Right lung (tissue), 2 donors: ENCODE measurements at regions not wholly inside any gene's neighbourhood (a gene's known extent, or its start where the extent isn't known, plus 50 kb on each side); places are given as distances from the start of the nearest gene placed in this dataset.

Experiments used
- DNase-seq, 2 donors: peaks; one replicate each; pipeline ENCODE4 v3.0.0-alpha.2; 2013

- no peak for DNase-seq
Measured at GRCh38 chr13:24050292-24050711, 110.2 kb upstream of the SPATA13 start.

GRCh38 chr13:24050796-24051715, 109.5 kb upstream of the SPATA13 start:
- DNase-seq: no peak

- DNase-seq: no peak
Measured at GRCh38 chr13:24052547-24053518, 107.7 kb upstream of the SPATA13 start.

GRCh38 chr13:24053519-24054251, 106.8 kb upstream of the SPATA13 start:
- peak in 1 of 2 donors; percentile 46 for DNase-seq

GRCh38 chr13:24056616-24057137, 103.8 kb upstream of the SPATA13 start:
- no peak for DNase-seq

- DNase-seq: no peak
Measured at GRCh38 chr13:24060993-24061392, 99.5 kb upstream of the SPATA13 start.

- DNase-seq: peak in 1 of 2 donors; percentile 23
Measured at GRCh38 chr13:24063281-24063877, 97.1 kb upstream of the SPATA13 start.

GRCh38 chr13:24064371-24064770, 96.1 kb upstream of the SPATA13 start:
- no peak for DNase-seq

GRCh38 chr13:24065176-24065575, 95.3 kb upstream of the SPATA13 start:
- no peak for DNase-seq

- no peak for DNase-seq
Measured at GRCh38 chr13:24066405-24067295, 93.9 kb upstream of the SPATA13 start.

- DNase-seq: no peak
Measured at GRCh38 chr13:24068472-24068871, 92.0 kb upstream of the SPATA13 start.

GRCh38 chr13:24071016-24071415, 89.5 kb upstream of the SPATA13 start:
- DNase-seq: no peak

GRCh38 chr13:24071423-24072075, 89.0 kb upstream of the SPATA13 start:
- no peak for DNase-seq

GRCh38 chr13:24073657-24074056, 86.9 kb upstream of the SPATA13 start:
- DNase-seq: no peak

- DNase-seq: no peak
Measured at GRCh38 chr13:24074678-24075077, 85.8 kb upstream of the SPATA13 start.

GRCh38 chr13:24075137-24075975, 85.2 kb upstream of the SPATA13 start:
- no peak for DNase-seq

- DNase-seq: peak in 1 of 2 donors; percentile 25
Measured at GRCh38 chr13:24076109-24076508, 84.4 kb upstream of the SPATA13 start.

- no peak for DNase-seq
Measured at GRCh38 chr13:24076636-24077035, 83.9 kb upstream of the SPATA13 start.
